CD4-positive, alpha-beta T cell treated with Interleukin-10 for 1 hour (primary cell): ENCODE measurements at regions not wholly inside any gene's neighbourhood (a gene's known extent, or its start where the extent isn't known, plus 50 kb on each side); places are given as distances from the start of the nearest gene placed in this dataset.

ENCODE experiments used
- DNase-seq: peaks from one replicate; pipeline ENCODE4 v3.0.0-alpha.2; 2020

GRCh38 chr20:10868299-10868698, 194.5 kb upstream of the JAG1 start:
- DNase-seq = no peak

DNA sequence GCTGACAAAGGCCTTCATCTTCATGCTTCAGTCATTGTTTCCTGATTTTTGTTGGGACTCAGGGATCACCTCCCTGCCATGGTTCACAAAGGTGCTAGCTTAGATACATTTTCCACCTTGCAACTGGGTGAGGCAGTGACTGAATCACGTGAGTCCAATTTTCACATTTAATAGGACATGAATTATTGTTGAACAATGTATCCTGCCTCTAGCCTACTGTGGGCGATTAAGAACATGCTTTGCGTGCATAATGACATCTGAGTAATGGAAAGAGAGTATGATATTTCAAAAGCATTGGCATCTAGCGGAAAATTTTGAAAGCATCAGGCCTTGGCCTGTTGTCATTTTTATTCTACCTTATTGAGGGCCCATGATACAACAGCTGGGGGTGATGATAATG, 199.2 kb upstream of the JAG1 start:
- DNase-seq = no peak

GRCh38 chr20:10875653-10876052, 201.9 kb upstream of the JAG1 start:
- no peak for DNase-seq

- no peak for DNase-seq
Observed at GRCh38 chr20:10876558-10876957, 202.8 kb upstream of the JAG1 start.

- no peak for DNase-seq
Observed at GRCh38 chr20:10877342-10877741, 203.5 kb upstream of the JAG1 start.

DNA sequence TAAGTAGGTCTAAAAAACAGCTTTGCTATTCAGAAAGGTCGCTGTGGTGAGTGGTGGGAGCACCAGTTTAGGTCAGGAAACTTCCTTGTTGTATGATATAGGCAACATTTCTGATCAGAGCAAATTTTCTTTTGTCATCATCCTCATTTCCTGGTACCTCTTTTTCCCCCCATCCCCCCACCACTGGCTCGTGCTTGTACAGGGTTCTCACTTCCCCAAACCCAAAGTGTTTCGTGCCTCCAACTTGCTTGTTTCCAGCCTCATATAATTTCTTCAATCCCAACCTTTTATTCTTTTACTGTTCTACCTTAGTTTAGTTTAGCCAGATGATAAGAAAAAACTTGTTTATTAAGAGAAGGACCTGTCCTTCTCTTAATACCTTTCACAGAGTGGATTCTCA, 209.4 kb upstream of the JAG1 start:
- DNase-seq = no peak

GRCh38 chr20:10893321-10893720, 219.5 kb upstream of the JAG1 start:
- no peak for DNase-seq

DNA sequence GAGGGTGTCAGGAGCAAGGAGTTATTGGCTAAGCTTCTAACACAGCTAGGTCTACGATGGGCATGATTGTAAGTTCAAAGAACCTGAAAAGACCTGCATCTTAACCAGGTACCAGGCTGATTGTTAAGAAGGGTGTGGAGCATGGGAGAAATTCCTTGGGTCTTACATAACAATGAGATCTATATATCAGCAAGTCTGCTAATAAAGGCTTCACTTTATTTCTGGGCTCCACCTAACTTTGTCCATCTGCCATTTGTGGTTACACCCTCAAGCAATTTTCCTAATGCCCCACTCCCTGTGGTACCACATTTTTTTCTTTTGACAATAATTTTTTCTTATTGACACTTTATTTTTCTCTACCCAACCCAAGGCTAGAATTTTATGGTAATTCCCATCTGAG, 223.5 kb upstream of the JAG1 start:
- DNase-seq = no peak

DNA sequence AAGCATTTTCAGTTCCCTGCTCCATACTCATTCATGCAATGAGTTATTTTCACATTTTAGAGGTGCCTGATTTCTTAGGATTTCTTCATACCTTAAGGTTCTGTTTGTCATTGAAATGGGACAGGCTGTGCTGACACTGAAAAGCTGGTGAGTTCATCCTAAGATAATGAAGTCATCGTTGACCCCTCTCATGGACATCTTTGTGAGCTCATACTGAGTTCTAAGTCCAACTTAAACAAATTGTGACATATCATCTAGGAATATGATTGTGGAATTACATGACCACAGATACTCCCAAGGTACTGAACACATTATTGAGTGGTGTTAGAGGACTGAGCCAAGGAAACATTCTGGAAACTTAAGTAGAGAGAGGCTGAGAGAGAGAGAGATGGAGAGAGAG, 224.8 kb upstream of the JAG1 start:
- DNase-seq = no peak

GRCh38 chr20:10902174-10902573, 228.4 kb upstream of the JAG1 start:
- DNase-seq = no peak

DNA sequence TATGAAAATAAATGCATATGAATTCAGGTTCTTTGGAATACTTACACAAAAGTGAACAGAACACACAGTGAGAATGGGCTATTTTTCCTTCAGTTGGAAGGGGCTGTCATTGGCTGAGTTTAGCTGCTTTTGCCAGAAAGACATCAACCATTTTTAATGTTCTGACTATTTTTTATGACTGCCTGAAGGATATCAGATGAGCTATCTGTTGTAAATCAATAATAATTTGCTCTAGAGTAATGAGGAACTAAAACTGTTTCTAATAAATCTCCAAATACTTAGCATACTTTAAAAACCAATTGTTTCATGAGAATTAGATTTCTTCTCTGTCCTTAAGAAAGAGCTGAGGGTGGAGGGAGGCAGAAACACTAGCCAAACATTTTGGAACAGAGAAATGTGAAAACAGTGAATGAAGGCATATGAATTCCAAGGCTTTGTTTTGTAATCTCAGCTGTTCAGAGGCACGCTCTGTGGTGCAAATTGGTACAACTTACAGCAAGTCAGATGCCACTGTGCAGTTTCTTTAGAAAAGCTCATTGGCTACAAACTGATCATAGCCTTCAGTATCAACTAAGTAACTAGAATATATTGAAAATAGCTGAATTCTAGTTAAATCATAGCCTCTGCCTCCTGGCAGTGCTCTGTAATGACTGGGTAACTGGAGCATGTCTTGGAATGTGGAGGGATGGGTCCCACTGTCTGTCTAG, 228.9 kb upstream of the JAG1 start:
- DNase-seq = no peak

- DNase-seq = no peak
Observed at GRCh38 chr20:10906834-10907233, 233.0 kb upstream of the JAG1 start.

GRCh38 chr20:10909803-10910202, 236.0 kb upstream of the JAG1 start:
- DNase-seq = no peak

GRCh38 chr20:10910535-10911178, 236.9 kb upstream of the JAG1 start:
- DNase-seq = no peak

DNA sequence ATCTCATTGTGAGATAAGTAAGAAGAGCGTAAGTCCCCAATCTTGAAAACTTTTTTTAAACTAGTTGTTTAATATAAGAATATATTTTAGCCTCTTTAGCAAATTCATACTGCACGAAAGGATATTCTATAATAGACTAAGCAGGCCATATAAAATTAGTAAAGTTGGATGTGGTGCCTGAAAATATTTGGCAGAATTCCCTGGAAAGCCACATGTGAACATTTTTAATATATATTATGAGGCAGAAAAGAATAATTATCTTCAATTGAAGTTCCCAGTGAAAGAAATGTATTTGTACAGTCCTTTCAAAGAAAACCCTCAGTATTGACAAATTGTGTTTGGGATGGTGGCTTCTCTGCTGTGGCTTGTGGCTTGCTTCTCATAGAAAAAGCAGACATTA, 237.5 kb upstream of the JAG1 start:
- no peak for DNase-seq

- DNase-seq = no peak
Observed at GRCh38 chr20:10915815-10916214, 242.0 kb upstream of the JAG1 start.

DNA sequence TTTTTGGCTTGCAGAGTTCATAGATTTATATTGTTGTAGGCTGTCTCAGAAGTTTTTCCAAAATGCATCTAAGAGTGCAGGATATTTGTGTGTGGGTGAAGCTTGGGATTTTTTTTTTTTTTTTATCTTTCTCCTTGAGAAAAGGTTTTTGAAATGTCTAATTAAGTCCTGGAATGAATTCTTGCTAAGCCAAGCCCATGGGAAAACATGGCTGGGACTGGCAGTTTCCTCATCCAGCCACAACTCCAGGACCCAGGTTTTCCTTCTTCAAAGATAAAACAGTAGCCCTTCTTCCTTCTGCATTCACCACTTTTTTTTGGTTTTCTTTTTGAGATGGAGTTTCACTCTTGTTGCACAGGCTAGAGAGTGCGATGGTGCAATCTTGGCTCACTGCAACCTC, 242.5 kb upstream of the JAG1 start:
- no peak for DNase-seq

- no peak for DNase-seq
Observed at GRCh38 chr20:10917826-10918225, 244.0 kb upstream of the JAG1 start.

- no peak for DNase-seq
Observed at GRCh38 chr20:10919396-10920140, 245.8 kb upstream of the JAG1 start.

DNA sequence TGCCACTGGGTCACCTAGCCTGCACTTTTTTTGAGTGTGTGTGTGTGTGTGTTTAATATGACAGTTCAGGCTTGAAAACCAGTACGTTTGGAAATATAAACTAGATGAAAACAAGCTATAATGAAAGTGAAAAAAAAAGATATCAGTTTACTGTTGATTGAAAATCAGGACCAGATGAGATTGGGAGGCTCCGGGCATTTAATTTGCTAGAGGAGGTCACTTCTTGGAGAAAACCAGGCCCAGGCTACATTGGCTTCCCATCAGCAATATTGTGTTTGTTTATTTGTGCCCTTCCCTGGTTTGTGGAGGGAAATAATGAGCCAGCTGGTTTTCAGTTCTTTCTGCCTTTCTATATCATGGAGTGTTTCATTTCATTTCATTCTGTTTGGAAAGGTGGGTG, 246.6 kb upstream of the JAG1 start:
- no peak for DNase-seq

GRCh38 chr20:10921491-10922010, 247.8 kb upstream of the JAG1 start:
- no peak for DNase-seq

GRCh38 chr20:10922506-10922905, 248.7 kb upstream of the JAG1 start:
- no peak for DNase-seq

- no peak for DNase-seq
Observed at GRCh38 chr20:10922941-10923340, 249.1 kb upstream of the JAG1 start.

DNA sequence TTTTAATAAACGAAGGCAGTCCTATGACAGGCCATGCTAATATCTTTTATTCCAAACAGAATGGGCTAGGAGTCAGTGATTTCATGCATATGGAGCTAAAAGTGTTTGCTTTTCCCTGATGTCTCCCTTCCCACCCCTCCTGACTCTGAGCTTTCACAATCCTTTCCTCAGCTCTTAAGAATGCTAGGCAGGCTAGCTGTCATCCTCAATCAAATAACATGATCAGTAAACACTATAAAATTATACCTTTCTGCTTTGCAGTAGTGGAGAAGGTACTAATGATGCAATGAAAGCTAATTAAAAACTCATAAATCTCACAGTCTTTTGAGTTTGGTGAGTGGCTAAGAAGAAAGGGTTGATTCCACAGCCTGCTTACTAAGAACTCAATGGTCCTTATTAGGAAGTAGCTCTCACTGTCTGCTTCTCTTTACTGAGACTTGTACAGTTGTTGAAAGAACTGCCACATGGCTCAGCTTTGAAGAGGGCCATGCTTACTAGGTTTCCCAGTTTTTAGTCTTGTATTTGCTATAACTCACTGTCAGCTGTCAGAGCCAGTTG, 250.9 kb upstream of the JAG1 start:
- no peak for DNase-seq
